WTC11 (cell line): ENCODE measurements at regions not wholly inside any gene's neighbourhood (a gene's known extent, or its start where the extent isn't known, plus 50 kb on each side); places are given as distances from the start of the nearest gene placed in this dataset.

Experiments
- ATAC-seq: fragments of 200-7000 bp; cut with Tn5 transposase; 2 replicates; pipeline ENCODE4 v1.10.0; 2021; ENCODE audit warnings: mild to moderate bottlenecking, moderate library complexity
- CTCF ChIA-PET: fragments of 300-600 bp; sonication (Branson Sonifier 250); formaldehyde crosslinking; loops from one replicate; lab custom pipeline; 2021; ENCODE audit warnings: antibody characterized with exemption; lab: Charles Lee
- POLR2A ChIA-PET: fragments of 350-600 bp; sonication (Branson Sonifier 250); formaldehyde crosslinking; loops from one replicate; lab custom pipeline; 2021; ENCODE audit warnings: antibody characterized with exemption; lab: Charles Lee
- DNase-seq: peaks from one replicate; pipeline ENCODE4 v3.0.0; 2021; ENCODE audit warnings: low spot score
- H3K27ac Mint-ChIP-seq: 2 replicates; pipeline ENCODE4 v1.8.0; 2021; ENCODE audit warnings: mixed read lengths
- H3K27me3 Mint-ChIP-seq: 2 replicates; pipeline ENCODE4 v1.8.0; 2021; ENCODE audit warnings: low read depth, mild to moderate bottlenecking, moderate library complexity, mixed read lengths
- H3K36me3 Mint-ChIP-seq: 2 replicates; pipeline ENCODE4 v1.8.0; 2021; ENCODE audit warnings: mixed read lengths
- H3K4me1 Mint-ChIP-seq: 2 replicates; pipeline ENCODE4 v1.8.0; 2022; ENCODE audit warnings: mixed read lengths
- H3K4me3 Mint-ChIP-seq: 2 replicates; pipeline ENCODE4 v1.8.0; 2021; ENCODE audit warnings: mild to moderate bottlenecking, moderate library complexity, mixed read lengths
- H3K9me3 Mint-ChIP-seq: 2 replicates; pipeline ENCODE4 v1.8.0; 2021; ENCODE audit warnings: mixed read lengths
- ESRRA ChIP-seq: sonication (generic); formaldehyde crosslinking; IDR thresholded peaks from 2 replicates; pipeline ENCODE4 v1.8.1; 2022; ENCODE audit warnings: mild to moderate bottlenecking, missing genetic modification reagents, borderline replicate concordance
- FOXK1 ChIP-seq: sonication (generic); formaldehyde crosslinking; IDR thresholded peaks from 2 replicates; pipeline ENCODE4 v1.8.0; 2022; ENCODE audit warnings: mild to moderate bottlenecking, moderate library complexity, missing genetic modification reagents
- FOXP1 ChIP-seq: sonication (generic); formaldehyde crosslinking; IDR thresholded peaks from 2 replicates; pipeline ENCODE4 v1.8.0; 2022; ENCODE audit warnings: missing genetic modification reagents, mild to moderate bottlenecking, moderate library complexity, borderline replicate concordance
- GRHL2 ChIP-seq: fragments of 250-450 bp; sonication (Bioruptor Pico); IDR thresholded peaks from 2 replicates; pipeline ENCODE4 v1.8.0; 2022; ENCODE audit warnings: mild to moderate bottlenecking, moderate library complexity; ENCODE audit not compliant: insufficient replicate concordance, severe bottlenecking
- GTF2I ChIP-seq: fragments of 250-450 bp; sonication (Bioruptor Pico); conservative IDR thresholded peaks from 2 replicates; pipeline ENCODE4 v1.4.0; 2021; ENCODE audit warnings: mild to moderate bottlenecking
- KAT7 ChIP-seq: sonication (generic); formaldehyde crosslinking; IDR thresholded peaks from 2 replicates; pipeline ENCODE4 v1.8.1; 2023; ENCODE audit warnings: missing genetic modification reagents, mild to moderate bottlenecking, borderline replicate concordance
- NR2C2 ChIP-seq: sonication (generic); formaldehyde crosslinking; IDR thresholded peaks from 2 replicates; pipeline ENCODE4 v1.8.0; 2022; ENCODE audit warnings: mild to moderate bottlenecking, missing genetic modification reagents
- TEAD1 ChIP-seq: sonication (generic); formaldehyde crosslinking; IDR thresholded peaks from 2 replicates; pipeline ENCODE4 v1.8.0; 2022; ENCODE audit warnings: mild to moderate bottlenecking, missing genetic modification reagents
- ZNF219 ChIP-seq: sonication (generic); formaldehyde crosslinking; IDR thresholded peaks from 2 replicates; pipeline ENCODE4 v1.8.0; 2023; ENCODE audit warnings: missing genetic modification reagents, mild to moderate bottlenecking, borderline replicate concordance
- ZNF423 ChIP-seq: fragments of 250-450 bp; sonication (Bioruptor Pico); IDR thresholded peaks from 2 replicates; pipeline ENCODE4 v2.1.2; 2022; ENCODE audit warnings: mild to moderate bottlenecking, moderate library complexity
- TF ChIP-seq, protein P1 (sequence below): fragments of 250-450 bp; sonication (Bioruptor Pico); IDR thresholded peaks from 2 replicates; pipeline ENCODE4 v1.9.0; 2021; ENCODE audit warnings: mild to moderate bottlenecking, borderline replicate concordance
- TF ChIP-seq, protein P2 (sequence below): sonication (generic); formaldehyde crosslinking; IDR thresholded peaks from 2 replicates; pipeline ENCODE4 v1.8.1; 2023; ENCODE audit warnings: mild to moderate bottlenecking, missing genetic modification reagents, borderline replicate concordance
- TF ChIP-seq, protein P3 (sequence below): sonication (generic); formaldehyde crosslinking; IDR thresholded peaks from 2 replicates; pipeline ENCODE4 v1.8.1; 2022; ENCODE audit warnings: low read depth, mild to moderate bottlenecking, moderate library complexity, missing genetic modification reagents, borderline replicate concordance
- TF ChIP-seq, protein P4 (sequence below): sonication (generic); formaldehyde crosslinking; IDR thresholded peaks from 2 replicates; pipeline ENCODE4 v1.8.0; 2022; ENCODE audit warnings: missing genetic modification reagents

DNA sequence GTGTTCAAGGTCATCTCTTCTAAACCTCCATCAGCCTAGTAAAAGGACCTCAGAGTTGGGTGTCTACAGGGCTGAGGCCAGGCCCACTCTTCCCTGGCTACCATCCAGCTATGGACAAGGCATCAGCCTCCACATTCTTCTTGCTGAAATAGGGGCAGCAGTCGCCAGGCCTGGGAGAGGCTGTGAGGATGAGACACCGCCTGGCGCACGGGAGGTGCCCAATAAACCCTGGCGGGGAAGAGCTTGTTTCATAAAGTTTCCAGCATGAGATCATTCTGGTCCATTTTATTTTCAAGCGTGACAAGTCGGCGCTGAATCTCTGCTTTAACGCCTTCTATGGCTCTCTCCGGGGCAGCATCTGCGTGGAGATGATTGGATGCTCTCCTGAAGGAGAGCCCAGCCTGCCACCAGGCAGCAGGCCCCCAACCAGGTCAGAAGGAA lies 153.4 kb downstream of the OLFM1 start (continued):
- no peak for TF ChIP-seq ZNF219 (CRISPR knock-in tag)
- TF ChIP-seq, all 79 proteins: peak for 0

DNA sequence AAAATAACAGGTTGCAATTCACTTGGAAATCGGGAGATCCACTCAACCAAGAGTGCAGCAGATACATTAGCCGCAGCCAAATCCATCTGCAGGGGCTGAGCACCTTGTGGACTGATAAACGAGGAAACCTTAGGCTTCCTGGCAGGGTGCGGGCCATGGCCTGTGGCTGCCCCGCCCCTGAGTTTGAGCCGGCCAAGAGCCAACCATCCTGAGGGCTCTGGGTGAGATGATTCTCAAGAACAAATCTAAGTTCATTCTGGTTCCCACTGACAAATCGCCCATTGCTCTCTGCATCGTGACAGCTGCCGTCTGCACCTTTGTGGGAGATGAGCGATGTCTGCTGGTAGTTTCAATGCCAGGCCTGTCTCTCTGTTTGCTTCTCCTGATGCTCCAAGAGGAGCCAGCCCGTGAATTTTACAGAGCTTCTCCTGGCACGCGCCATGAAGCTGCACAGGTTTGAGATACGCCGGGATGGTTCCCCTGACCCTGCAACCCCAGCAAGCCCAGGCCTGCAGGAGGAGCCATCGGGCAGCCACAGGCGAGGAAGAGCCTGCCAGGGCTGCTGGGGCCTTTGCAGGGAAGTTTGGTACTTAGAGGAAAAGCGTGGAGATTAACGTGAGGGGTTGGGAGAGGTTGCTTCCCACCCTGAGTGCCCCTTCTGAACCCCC lies 154.0 kb downstream of the OLFM1 start:
- peaks cover 9% of the 10 kb centered on the region; the same call in 1 of the 2 replicates for H3K4me1 Mint-ChIP-seq
- H3K4me3 Mint-ChIP-seq: no peak overlapping the region
- H3K27me3 Mint-ChIP-seq: no peaks in the 10 kb centered on the region; the same call in 1 of the 2 replicates
- POLR2A ChIA-PET: no interaction called here
- CTCF ChIA-PET: interaction anchor here (1.6 kb wide), 1 partner anchor 174 kb away, joined by 4 read pairs; no protein-coding TSS in a partner anchor
- TF ChIP-seq, protein P1, sequence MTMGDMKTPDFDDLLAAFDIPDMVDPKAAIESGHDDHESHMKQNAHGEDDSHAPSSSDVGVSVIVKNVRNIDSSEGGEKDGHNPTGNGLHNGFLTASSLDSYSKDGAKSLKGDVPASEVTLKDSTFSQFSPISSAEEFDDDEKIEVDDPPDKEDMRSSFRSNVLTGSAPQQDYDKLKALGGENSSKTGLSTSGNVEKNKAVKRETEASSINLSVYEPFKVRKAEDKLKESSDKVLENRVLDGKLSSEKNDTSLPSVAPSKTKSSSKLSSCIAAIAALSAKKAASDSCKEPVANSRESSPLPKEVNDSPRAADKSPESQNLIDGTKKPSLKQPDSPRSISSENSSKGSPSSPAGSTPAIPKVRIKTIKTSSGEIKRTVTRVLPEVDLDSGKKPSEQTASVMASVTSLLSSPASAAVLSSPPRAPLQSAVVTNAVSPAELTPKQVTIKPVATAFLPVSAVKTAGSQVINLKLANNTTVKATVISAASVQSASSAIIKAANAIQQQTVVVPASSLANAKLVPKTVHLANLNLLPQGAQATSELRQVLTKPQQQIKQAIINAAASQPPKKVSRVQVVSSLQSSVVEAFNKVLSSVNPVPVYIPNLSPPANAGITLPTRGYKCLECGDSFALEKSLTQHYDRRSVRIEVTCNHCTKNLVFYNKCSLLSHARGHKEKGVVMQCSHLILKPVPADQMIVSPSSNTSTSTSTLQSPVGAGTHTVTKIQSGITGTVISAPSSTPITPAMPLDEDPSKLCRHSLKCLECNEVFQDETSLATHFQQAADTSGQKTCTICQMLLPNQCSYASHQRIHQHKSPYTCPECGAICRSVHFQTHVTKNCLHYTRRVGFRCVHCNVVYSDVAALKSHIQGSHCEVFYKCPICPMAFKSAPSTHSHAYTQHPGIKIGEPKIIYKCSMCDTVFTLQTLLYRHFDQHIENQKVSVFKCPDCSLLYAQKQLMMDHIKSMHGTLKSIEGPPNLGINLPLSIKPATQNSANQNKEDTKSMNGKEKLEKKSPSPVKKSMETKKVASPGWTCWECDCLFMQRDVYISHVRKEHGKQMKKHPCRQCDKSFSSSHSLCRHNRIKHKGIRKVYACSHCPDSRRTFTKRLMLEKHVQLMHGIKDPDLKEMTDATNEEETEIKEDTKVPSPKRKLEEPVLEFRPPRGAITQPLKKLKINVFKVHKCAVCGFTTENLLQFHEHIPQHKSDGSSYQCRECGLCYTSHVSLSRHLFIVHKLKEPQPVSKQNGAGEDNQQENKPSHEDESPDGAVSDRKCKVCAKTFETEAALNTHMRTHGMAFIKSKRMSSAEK (CRISPR knock-in tag): no peak
- TF ChIP-seq GRHL2 (CRISPR knock-in tag) (no peak), FOXK1 (CRISPR knock-in tag) (no peak)
- TF ChIP-seq, all 79 proteins: peak for 0
- ATAC-seq (peak; percentile 91), DNase-seq (peak; percentile 56)
- Mint-ChIP-seq H3K27ac (no peak overlapping the region), H3K9me3 (no peaks in the 10 kb centered on the region), H3K36me3 (no peaks in the 10 kb centered on the region)

DNA sequence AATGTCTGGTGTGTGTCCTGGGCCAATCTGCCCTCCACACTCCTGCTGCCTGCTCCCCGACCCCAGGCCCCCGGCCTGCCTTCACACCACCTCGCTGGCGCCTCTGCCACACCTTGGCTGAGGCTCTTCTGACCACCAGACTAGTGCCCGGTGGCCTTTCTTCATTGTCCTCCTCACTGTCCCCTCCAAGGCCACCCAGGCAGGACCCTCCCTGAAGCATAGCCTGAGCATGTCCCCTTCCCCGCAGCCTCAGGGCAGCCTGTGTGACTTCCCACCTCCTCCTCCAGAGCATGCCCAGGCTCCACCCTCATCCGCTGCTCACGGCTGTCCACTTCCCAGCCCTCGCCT lies 154.6 kb downstream of the OLFM1 start:
- no peaks in the 10 kb centered on the region for H3K36me3 Mint-ChIP-seq
- TF ChIP-seq ESRRA (CRISPR knock-in tag) (no peak), FOXP1 (CRISPR knock-in tag) (0 out of 2 replicates have a peak, but pooled peaks have one; percentile 32)
- POLR2A ChIA-PET: no interaction called here
- no peaks in the 10 kb centered on the region; the same call in 1 of the 2 replicates for H3K27me3 Mint-ChIP-seq
- H3K4me1 Mint-ChIP-seq: peaks cover 9% of the 10 kb centered on the region; the same call in 1 of the 2 replicates
- no peak overlapping the region for H3K4me3 Mint-ChIP-seq
- ATAC-seq (no peak), DNase-seq (no peak)
- CTCF ChIA-PET: interaction anchor here (1.6 kb wide), 1 partner anchor 174 kb away, joined by 4 read pairs; no protein-coding TSS in a partner anchor
- no peaks in the 10 kb centered on the region for H3K9me3 Mint-ChIP-seq
- no peak overlapping the region for H3K27ac Mint-ChIP-seq

DNA sequence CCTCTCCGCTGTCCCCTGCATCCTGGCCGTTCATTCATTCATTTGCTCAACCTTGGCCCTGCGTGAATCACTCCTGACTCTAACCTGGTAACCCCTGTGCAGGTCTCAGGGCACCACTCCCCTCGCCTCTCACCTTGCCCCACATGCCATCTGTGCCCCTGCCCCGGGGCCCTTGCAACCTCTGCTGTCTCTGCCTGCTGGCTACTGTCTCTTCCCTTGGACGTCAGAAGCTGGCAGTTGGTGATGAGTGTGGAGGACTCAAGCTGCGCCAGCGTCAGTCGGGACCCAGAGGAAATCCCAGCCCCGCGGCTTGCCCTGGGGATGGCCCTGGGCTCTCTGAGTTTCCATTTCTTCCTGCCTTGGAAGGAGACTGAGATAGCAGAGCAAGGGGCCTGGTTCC lies 154.9 kb downstream of the OLFM1 start:
- H3K4me3 Mint-ChIP-seq: no peak overlapping the region
- peaks cover 9% of the 10 kb centered on the region; the same call in 1 of the 2 replicates for H3K4me1 Mint-ChIP-seq
- H3K36me3 Mint-ChIP-seq: no peaks in the 10 kb centered on the region
- H3K27ac Mint-ChIP-seq: no peak overlapping the region
- H3K27me3 Mint-ChIP-seq: no peaks in the 10 kb centered on the region; the same call in 1 of the 2 replicates
- DNase-seq (no peak), ATAC-seq (no peak)
- no peaks in the 10 kb centered on the region for H3K9me3 Mint-ChIP-seq
- ChIA-PET CTCF (interaction anchor here (0.5 to 1.6 kb wide), 3 partner anchors 20 to 174 kb away, joined by 3 to 4 read pairs (median 3); no protein-coding TSS in a partner anchor), POLR2A (no interaction called here)
- TF ChIP-seq TEAD1 (CRISPR knock-in tag): no peak
- TF ChIP-seq GTF2I (CRISPR knock-in tag): no peak
- TF ChIP-seq, protein P2, sequence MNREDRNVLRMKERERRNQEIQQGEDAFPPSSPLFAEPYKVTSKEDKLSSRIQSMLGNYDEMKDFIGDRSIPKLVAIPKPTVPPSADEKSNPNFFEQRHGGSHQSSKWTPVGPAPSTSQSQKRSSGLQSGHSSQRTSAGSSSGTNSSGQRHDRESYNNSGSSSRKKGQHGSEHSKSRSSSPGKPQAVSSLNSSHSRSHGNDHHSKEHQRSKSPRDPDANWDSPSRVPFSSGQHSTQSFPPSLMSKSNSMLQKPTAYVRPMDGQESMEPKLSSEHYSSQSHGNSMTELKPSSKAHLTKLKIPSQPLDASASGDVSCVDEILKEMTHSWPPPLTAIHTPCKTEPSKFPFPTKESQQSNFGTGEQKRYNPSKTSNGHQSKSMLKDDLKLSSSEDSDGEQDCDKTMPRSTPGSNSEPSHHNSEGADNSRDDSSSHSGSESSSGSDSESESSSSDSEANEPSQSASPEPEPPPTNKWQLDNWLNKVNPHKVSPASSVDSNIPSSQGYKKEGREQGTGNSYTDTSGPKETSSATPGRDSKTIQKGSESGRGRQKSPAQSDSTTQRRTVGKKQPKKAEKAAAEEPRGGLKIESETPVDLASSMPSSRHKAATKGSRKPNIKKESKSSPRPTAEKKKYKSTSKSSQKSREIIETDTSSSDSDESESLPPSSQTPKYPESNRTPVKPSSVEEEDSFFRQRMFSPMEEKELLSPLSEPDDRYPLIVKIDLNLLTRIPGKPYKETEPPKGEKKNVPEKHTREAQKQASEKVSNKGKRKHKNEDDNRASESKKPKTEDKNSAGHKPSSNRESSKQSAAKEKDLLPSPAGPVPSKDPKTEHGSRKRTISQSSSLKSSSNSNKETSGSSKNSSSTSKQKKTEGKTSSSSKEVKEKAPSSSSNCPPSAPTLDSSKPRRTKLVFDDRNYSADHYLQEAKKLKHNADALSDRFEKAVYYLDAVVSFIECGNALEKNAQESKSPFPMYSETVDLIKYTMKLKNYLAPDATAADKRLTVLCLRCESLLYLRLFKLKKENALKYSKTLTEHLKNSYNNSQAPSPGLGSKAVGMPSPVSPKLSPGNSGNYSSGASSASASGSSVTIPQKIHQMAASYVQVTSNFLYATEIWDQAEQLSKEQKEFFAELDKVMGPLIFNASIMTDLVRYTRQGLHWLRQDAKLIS (CRISPR knock-in tag): no peak
- TF ChIP-seq, protein P3, sequence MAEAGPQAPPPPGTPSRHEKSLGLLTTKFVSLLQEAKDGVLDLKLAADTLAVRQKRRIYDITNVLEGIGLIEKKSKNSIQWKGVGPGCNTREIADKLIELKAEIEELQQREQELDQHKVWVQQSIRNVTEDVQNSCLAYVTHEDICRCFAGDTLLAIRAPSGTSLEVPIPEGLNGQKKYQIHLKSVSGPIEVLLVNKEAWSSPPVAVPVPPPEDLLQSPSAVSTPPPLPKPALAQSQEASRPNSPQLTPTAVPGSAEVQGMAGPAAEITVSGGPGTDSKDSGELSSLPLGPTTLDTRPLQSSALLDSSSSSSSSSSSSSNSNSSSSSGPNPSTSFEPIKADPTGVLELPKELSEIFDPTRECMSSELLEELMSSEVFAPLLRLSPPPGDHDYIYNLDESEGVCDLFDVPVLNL (CRISPR knock-in tag): no peak
- no peak for TF ChIP-seq KAT7 (CRISPR knock-in tag)
- TF ChIP-seq, protein P4, sequence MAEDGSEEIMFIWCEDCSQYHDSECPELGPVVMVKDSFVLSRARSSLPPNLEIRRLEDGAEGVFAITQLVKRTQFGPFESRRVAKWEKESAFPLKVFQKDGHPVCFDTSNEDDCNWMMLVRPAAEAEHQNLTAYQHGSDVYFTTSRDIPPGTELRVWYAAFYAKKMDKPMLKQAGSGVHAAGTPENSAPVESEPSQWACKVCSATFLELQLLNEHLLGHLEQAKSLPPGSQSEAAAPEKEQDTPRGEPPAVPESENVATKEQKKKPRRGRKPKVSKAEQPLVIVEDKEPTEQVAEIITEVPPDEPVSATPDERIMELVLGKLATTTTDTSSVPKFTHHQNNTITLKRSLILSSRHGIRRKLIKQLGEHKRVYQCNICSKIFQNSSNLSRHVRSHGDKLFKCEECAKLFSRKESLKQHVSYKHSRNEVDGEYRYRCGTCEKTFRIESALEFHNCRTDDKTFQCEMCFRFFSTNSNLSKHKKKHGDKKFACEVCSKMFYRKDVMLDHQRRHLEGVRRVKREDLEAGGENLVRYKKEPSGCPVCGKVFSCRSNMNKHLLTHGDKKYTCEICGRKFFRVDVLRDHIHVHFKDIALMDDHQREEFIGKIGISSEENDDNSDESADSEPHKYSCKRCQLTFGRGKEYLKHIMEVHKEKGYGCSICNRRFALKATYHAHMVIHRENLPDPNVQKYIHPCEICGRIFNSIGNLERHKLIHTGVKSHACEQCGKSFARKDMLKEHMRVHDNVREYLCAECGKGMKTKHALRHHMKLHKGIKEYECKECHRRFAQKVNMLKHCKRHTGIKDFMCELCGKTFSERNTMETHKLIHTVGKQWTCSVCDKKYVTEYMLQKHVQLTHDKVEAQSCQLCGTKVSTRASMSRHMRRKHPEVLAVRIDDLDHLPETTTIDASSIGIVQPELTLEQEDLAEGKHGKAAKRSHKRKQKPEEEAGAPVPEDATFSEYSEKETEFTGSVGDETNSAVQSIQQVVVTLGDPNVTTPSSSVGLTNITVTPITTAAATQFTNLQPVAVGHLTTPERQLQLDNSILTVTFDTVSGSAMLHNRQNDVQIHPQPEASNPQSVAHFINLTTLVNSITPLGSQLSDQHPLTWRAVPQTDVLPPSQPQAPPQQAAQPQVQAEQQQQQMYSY (CRISPR knock-in tag): no peak
- no peak for TF ChIP-seq ZNF423 (CRISPR knock-in tag)
- TF ChIP-seq NR2C2 (CRISPR knock-in tag): no peak
